ENCODE measurements at regions not wholly inside any gene's neighbourhood (a gene's known extent, or its start where the extent isn't known, plus 50 kb on each side); places are given as distances from the start of the nearest gene placed in this dataset.

DNA sequence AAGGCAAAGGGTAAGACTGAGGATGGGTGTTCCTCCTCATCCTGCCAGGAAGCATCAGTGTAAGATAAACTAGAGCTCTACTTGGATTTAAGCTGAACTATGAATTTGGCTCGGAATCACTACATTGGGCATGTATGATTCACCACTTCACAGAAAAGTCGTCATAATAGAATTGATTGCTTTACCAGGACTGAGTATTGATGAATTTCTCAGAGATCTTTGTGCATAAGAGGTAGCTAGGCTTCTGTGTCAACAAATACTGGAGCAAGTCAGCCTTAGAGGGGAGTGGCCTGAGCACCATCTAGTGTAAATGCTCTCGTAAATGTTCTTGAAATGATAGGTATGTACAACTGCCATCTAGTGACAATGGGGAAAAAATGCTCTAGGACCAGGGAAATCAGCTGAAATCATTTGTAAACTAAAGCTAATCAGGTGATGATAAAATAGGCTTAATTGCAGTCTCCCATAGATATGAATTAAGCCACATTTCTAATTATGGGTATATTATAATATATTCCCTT lies 309.5 kb upstream of the FMR1 start:
- TF ChIP-seq TAF1 (IDR thresholded peaks at IDR 0.05; ENCODE audit: low read depth) (no peak), REST (IDR thresholded peaks at IDR 0.05; ENCODE audit: low read depth) (no peak), CEBPB (IDR thresholded peaks at IDR 0.05) (no peak), EP300 (IDR thresholded peaks at IDR 0.05; ENCODE audit: borderline replicate concordance) (no peak), CREB1 (IDR thresholded peaks at IDR 0.05; ENCODE audit: low read depth) (no peak), FOXM1 (IDR thresholded peaks at IDR 0.05; ENCODE audit: borderline replicate concordance, low read depth) (no peak), EGR1 (IDR thresholded peaks at IDR 0.05) (no peak), YY1 (IDR thresholded peaks at IDR 0.05; ENCODE audit: low read depth) (no peak), TEAD4 (IDR thresholded peaks at IDR 0.05) (no peak), USF1 (IDR thresholded peaks at IDR 0.05) (no peak), NFIC (IDR thresholded peaks at IDR 0.05) (no peak), TCF12 (IDR thresholded peaks at IDR 0.05; ENCODE audit: low read depth) (no peak), RAD21 (IDR thresholded peaks at IDR 0.05; ENCODE audit: low read depth) (no peak; the same call in 1 of the 2 replicates)
- TF ChIP-seq, protein P1, sequence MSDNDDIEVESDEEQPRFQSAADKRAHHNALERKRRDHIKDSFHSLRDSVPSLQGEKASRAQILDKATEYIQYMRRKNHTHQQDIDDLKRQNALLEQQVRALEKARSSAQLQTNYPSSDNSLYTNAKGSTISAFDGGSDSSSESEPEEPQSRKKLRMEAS (IDR thresholded peaks at IDR 0.05) = no peak
